GM23248 (cell line): ENCODE measurements at regions not wholly inside any gene's neighbourhood (a gene's known extent, or its start where the extent isn't known, plus 50 kb on each side); places are given as distances from the start of the nearest gene placed in this dataset.

Experiments
- EZH2 ChIP-seq: fragments of 200-600 bp; sonication (generic); IDR thresholded peaks from 2 replicates; pipeline ENCODE4 v1.6.1; 2018; ENCODE audit warnings: antibody characterized with exemption, mild to moderate bottlenecking; ENCODE audit not compliant: insufficient read depth, poor library complexity, severe bottlenecking
- EZH2phosphoT487 ChIP-seq: fragments of 200-600 bp; sonication (generic); IDR thresholded peaks from 2 replicates; pipeline ENCODE4 v1.6.1; 2018; ENCODE audit warnings: antibody characterized with exemption, moderate library complexity, mild to moderate bottlenecking, low read depth; ENCODE audit not compliant: insufficient read depth

GRCh38 chr4:179692222-179692621 is 2250.0 kb upstream of the AGA start:
- no peak for TF ChIP-seq EZH2
- no peak for TF ChIP-seq EZH2phosphoT487
